Amygdala (tissue), 56 donors: ENCODE measurements at regions not wholly inside any gene's neighbourhood (a gene's known extent, or its start where the extent isn't known, plus 50 kb on each side); places are given as distances from the start of the nearest gene placed in this dataset.
"Not testable (repeated sequence)": the region's sequence is repeated elsewhere in the genome, so short reads cannot be mapped to it uniquely, and the experiment has no call there.

ENCODE experiments used
- DNase-seq, 56 donors: peaks; one replicate each; lab custom pipeline; 2025; lab: John Stamatoyannopoulos, UW

- no peak for DNase-seq
Measured at GRCh38 chr9:115517335-115518075, 399.5 kb upstream of the TNC start.

DNA sequence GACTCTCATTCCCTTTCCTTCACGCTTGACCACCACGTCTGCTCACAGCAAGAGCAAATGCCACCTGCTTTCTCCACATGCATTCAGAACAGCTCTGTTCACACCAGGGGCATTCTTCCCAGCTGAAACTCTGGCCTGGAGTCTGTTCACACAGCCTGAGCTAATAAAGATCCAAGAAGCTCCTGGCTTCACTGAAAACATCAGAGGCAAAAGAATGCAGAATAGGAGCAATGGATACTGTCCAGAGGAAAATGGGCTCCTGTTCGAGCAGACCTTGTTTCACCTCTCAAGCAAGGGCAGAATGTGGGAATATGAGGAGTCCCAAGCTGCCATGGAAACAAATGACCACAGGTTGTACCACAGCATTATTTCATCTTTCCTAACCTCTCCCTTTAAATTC, 402.7 kb upstream of the TNC start:
- peak in 9 of 56 donors; percentile 5 to 61 (median 19) for DNase-seq

GRCh38 chr9:115522912-115523311, 405.0 kb upstream of the TNC start:
- DNase-seq, result no peak

GRCh38 chr9:115524453-115525059, 406.6 kb upstream of the TNC start:
- DNase-seq, result peak in 12 of 56 donors; percentile 1 to 57 (median 6)

DNA sequence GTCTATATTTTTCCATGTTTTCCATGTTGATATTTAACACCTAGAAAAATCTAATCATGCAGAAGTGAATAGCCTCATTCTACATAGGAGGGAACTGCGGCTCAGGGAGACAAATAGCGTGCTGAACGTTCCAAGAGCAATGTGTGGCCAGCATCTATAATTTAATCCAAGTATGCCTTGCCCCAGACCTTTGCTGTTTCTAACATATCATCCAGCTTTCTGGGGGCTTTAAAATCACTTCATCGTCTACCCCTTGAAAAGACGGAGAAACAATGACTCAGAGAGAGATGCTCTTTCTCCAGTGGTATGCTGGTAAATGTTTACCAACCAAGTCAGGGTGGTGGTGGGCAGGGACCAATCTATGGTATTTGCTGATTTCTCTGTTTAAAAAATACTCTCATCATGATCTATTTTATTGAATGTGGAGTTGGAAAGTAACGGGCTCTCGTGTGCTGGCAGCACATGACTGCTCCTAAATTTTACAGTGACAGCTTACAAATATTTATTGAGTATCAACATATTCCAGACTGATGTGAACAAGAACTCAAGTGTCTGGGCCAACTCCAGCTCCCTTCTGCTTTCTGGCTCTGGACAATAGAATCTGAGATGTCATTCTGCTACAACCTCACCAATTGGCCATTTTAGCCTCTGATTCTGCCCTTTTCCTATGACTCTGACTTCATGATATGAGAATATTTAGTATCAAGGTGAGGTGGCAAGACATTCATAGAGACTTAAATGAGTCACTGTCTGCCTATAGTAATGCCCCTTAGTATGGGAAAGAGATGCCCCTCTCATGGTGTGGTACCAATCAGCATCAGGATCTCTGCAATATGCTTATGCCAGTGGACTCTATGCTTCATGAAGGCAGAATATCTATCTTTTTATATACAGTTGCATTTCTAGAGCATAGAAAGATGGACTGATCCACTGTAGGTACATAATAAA, 407.4 kb upstream of the TNC start:
- DNase-seq, result no peak

- peak in 1 of 56 donors; percentile 15 for DNase-seq
Measured at GRCh38 chr9:115531410-115532125, 413.6 kb upstream of the TNC start.

- no peak for DNase-seq
Measured at GRCh38 chr9:115533511-115533910, 415.6 kb upstream of the TNC start.

DNA sequence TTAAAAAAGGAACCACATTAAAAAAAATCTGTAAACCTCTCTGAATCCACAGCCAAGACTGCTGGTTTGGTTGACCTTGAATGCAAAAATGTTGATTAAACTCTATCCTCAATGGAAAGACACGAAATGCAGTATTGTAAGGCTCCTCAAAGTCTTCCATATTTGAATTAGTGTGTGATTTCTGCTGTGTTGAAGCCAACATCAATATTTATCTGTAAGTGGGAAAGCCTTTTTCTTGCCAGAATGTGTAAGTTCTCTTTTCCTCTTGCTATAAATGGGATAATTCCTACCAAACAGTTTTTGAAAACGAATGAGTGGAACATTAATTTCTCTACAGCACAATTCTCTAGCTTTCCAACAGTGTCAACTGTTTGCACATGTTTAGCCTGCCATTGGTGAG, 422.1 kb upstream of the TNC start:
- DNase-seq, result no peak

GRCh38 chr9:115543511-115543910, 425.6 kb upstream of the TNC start:
- no peak for DNase-seq

GRCh38 chr9:115548609-115549260, 430.8 kb upstream of the TNC start:
- no peak for DNase-seq

GRCh38 chr9:115551396-115551795, 433.4 kb upstream of the TNC start:
- no peak for DNase-seq

GRCh38 chr9:115553060-115553773, 435.3 kb upstream of the TNC start:
- no peak for DNase-seq

DNA sequence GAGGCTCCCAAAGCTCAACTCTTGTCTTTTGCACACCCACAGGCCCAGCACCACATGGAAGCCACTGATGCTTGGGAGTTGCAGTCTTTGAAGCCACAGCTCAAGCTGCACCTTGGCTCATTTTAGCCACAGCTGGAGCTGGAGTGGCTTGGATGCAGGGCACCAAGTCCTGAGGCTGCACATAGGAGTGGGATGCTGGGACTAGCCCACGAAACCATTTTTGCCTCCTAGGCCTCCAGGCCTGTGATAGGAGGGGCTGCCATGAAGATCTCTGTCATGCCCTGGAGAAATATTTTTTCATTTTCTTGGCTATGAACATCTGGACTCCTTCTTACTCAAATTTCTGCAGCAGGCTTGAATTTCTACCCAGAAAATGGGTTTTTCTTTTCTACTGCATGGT, 438.5 kb upstream of the TNC start:
- no peak for DNase-seq

- no peak for DNase-seq
Measured at GRCh38 chr9:115575147-115575546, 457.2 kb upstream of the TNC start.

DNA sequence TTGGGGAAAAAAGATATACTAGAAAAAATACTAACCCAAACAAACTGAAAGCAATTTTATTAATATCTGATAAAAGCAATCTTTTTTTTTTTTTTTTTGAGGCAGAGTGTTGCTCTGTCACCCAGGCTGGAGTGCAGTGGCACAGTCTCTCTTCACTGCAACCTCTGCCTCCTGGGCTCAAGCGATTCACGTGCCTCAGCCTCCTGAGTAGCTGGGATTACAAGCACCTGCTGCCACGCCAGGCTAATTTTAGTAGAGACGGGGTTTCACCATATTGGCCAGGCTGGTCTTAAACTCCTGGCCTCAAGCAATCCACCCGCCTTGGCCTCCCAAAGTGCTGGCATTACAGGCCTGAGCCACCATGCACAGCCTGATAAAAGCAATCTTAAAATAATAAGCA, 467.5 kb upstream of the TNC start:
- not testable (repeated sequence) for DNase-seq

- no peak for DNase-seq
Measured at GRCh38 chr9:115587310-115587709, 469.4 kb upstream of the TNC start.

DNA sequence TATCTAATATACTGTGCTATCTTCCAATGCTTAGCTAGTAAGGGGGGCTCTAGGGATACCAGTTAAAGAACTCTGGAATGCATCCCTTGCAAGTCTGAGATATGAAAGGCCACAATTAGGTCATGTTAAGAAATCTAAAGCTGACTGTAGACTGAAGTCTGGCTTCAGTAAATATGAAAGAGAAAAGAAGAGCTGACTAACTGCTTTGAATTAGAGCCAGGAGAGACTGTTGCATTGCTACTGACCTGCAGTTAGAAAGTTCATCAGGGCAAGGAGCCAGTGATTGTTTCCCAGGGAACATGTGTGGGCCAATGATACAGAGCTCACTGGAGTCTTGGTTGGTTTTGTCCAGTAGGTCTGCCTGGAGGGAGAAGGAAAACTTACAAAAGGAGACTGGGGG, 472.1 kb upstream of the TNC start:
- DNase-seq, result no peak

DNA sequence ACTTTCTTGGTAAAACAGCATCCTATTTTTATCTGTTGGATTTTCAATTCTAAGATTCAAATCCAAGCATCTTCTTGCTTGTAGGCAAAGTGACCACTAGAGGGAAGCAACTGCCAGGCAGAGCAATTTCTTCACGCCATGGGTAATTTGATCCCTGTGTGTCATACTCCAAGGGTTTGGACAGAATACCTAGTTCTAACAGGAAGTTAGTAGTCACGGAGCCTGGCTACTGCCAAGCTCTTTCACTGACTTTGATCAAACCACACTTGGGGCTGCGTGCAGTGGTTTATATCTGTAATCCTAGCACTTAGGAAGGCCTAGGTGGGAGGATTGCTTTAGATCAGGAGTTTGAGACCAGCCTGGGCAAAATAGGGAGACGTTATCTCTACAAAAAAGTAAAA, 473.6 kb upstream of the TNC start:
- DNase-seq, result peak in 17 of 56 donors; percentile 1 to 45 (median 6)

DNA sequence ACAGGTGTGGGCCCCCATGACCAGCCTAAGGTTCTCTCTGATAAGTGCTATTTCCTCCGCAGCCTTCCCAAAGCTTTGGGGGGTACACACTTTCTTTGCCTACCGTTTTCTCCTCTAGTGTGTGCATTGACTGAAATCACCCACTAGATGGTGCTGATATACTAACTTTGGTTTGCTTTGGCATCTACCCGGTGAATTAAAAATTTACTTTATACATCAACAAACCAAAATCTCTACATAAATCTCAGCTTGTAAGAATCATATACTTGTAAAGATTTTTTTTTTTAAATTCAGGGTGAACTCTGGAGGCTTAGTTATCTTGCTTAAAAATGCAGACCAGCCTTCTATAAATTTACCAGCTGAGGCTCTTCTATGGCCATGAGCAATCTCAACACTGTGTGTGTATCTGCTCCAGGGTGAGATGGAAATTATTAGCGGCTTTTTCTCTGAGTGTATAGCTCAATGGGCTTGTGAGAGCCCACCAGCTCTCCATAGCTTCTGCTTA, 475.7 kb upstream of the TNC start:
- peak in 7 of 56 donors; percentile 1 to 17 (median 5) for DNase-seq
